NCI-H460 (cell line): ENCODE measurements at regions not wholly inside any gene's neighbourhood (a gene's known extent, or its start where the extent isn't known, plus 50 kb on each side); places are given as distances from the start of the nearest gene placed in this dataset.
"Not testable (repeated sequence)": the region's sequence is repeated elsewhere in the genome, so short reads cannot be mapped to it uniquely, and the experiment has no call there.

Experiments used
- DNase-seq: peaks from one replicate; pipeline ENCODE4 v3.0.0-alpha.2; 2016; ENCODE audit warnings: low read depth; ENCODE audit errors: extremely low read depth

DNA sequence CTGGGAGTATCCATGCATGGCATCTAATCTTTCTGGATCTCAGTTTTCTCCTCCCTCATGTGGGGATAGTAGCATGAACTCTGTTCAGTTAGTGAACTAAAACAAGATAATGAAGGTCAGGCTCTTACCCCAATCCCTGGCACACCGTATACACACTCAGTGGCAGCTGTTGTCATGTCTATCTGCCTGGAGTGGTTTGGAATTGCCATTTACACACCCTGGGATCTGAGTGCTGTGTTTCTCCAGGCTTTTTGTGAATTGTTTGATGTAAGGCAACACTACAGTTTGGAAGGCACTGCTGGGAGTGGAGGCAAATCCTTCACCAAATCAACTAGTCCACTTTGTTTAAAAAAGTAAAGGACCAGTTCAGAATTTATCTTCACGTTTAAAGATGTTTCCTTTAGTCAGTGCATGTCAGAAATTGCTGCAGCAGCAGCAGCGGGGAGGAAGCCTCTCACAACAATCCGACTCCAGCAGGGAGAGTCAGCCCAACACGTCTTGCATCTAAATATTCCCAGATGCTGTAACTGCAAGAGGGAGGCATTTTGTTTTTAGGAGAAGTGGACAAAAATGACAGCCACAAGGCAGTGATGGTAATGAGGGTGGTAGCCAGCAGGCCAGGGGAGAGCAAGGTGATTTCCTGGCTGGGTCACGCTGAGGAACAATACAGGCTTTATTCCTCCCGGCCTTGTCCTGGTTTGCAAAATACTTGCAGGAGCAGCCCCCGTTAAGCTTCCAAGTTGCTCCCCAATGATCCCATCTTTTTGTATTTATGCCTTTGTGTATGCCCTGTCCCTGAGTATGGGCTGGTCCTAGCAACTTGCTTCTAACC lies 128.5 kb upstream of the LRIG1 start:
- no peak for DNase-seq

DNA sequence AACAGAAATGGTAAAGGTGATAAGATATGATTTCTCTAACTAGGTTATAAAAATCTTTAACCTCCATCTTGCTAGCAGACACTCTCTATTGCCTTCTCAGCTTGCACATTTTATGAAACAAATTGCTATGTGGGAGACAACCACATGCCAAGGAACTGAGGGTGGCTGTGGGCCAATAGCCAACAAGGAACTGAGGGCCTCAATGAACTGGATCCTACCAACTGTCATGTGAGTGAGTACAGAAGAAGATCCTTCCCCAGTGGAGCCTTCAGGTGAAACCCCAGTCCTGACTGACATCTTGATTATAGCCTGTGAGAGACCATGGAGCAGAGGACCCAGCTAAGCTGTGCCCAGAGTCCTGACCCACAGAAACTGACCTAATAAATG lies 129.2 kb upstream of the LRIG1 start:
- no peak for DNase-seq

DNA sequence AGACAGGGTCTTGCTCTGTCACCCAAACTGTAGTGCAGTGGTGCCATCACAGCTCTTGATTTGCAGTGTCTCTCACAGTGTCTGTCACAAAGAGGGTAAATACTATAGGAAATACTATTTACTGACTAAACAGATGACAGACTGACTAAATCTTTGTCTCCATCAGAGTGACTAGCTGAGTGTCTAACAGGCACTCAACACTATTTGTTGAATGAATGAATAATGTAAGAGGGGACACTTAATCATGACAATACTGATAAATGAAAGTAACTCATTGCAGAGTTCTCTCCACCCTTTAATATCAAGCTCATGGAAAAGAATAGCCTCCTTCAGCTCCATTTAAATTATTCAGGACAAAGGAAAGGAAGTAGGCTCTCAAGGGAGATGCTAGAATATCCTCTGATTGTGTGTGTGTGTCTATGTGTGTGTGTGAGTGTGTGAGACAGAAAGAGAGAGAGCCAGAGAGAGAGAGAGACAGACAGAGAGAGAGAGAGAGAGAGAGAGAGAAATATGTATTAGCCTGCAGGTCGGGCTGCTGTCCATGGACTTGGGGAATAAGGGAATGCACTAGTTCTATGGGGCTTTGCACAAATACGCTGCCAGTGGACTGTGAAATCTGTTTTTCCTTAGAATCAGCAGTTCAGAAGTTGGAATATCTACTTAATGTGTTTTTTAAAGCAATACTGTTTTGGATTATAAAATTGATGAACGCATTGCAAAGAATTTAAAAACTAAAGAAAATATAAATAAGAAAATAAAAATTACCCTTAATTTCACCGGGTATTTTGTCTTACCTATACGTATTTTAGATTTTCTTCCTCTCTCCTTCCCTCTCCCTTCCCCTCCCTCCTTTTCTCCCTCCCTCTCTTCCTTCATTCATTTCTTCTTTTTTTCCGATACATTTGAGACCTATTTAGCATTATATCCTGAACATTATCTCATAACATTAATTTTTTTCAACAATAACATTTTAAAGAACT lies 132.9 kb upstream of the LRIG1 start:
- no peak for DNase-seq

DNA sequence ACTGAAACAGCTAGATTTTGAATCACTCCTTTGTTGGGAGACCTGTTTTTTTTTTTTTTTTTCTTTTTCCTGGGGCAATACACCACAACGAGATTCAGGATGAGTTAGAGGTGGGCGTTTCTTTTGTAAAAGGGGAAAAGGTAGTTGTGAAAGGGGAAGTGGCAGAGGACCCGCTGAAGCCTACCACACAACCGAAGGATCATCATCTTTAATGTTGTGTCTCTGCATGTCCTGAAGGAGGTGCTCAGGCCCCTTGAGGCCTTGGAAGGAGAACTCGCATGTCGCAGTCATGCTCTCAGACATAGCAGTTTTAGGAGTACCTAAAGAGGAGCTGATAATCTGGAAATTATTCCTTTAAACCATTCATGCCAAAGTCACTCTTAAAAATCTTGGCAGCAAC lies 137.9 kb upstream of the LRIG1 start:
- DNase-seq: no peak

DNA sequence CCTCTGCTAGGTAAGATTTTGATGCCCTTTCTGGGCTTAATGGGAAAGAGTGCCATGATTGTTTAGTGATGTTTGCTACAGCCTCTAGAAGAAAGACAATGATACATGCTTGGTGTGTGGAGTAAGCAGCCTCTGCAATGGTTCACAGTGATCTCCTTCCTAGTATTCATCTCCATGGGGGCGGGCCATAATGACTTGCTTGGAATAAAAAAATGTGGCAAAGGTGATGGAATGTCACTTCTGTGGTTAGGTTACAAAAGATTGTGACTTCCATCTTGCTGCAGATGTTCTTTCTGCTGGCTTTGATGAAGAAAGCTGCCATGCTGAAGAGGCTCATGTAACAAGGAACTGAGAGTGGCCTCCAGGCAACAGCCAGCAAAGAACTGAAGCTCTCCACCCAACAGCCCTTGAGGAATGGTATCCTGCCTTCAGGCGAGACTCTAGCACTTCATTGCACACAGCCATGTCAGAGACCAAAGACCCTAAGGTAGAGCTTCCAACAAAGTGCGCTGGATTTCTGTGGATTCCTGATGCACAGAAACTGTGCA lies 139.1 kb upstream of the LRIG1 start:
- no peak for DNase-seq

DNA sequence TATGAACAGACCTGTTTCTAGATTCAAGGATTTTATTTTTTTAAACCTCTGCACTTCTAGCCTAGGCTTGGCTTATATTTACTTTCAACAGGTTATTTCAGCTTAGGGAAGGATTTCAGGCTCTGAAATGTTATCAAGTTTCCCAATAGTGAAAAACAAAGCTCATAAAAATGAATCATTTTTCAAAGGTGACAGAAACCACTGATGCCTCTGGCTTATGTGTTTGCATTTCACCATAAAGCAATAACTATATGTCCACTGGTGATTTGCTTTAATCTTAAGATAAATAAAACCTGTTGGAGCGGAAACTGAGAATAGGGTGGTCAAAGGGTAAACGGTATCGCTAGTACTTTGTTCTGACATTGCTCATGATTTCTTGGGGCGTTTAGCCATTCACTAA lies 141.2 kb upstream of the LRIG1 start:
- no peak for DNase-seq

DNA sequence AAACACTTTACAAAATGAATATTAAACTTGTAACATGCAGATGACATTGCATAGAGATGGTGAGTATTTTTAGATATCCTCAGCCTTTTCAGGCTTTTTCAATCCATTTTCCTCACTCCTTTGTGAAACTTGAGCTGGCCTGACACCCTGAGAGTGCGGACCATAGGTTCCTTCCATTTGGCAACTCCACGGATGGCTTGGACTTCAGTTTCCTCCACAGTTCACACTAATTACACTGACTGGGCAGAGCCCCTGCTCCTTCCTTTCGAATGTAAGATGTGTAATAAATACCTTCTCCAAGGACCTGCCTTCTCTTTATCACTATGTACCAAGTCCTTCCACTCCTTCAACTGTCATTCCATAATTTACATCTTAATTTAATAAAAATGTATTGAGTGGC lies 141.7 kb upstream of the LRIG1 start:
- no peak for DNase-seq

DNA sequence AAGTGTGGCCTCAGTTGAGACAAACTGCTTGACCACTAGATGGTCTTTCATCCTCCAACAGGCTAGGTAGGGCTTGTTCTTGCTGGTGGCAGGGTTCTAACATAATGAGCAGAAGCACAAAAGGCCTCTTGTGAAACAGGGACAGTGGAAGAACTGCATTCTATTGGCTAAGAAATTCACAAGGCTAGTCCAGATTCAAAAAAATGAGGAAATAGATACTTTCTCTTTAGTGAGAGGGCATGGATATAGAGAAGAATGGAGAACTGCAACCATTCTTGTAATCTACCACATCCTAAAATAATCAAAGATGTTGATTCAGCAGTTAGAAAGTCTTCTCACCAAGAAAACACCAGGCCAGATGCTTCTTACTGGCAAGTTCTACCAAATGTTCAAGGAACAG lies 143.7 kb upstream of the LRIG1 start:
- DNase-seq: no peak

DNA sequence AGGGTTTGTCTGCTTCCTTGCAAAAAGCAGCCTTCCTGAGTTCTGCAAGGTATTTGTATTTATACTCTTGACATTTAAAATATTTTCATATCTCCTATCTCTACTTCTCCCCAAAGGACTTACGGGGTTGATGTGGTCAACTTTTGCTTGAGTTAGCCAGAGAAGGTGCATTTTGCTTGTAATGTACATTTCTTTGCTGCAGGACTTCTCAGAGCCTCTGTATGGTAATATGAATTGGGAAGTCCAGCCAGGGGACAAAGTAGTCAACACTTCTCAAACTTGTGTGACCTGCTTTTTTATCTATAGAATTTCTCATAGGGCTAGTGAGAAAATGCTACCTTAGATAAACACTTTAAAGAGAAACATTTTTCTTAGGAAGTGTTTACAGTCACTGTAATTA lies 148.2 kb upstream of the LRIG1 start:
- no peak for DNase-seq

DNA sequence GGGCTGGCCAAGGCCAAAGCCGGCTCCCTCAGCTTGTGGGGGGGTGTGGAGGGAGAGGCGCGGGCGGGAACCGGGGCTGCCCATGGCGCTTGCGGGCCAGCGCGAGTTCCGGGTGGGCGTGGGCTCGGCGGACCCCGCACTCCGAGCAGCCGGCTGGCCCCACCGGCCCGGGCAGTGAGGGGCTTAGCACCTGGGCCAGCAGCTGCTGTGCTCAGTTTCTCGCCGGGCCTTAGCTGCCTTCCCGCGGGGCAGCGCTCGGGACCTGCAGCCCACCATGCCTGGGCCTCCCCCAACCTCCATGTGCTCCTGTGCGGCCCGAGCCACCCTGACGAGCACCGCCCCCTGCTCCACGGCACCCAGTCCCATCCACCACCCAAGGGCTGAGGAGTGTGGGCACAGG lies 150.7 kb upstream of the LRIG1 start:
- DNase-seq: not testable (repeated sequence)

DNA sequence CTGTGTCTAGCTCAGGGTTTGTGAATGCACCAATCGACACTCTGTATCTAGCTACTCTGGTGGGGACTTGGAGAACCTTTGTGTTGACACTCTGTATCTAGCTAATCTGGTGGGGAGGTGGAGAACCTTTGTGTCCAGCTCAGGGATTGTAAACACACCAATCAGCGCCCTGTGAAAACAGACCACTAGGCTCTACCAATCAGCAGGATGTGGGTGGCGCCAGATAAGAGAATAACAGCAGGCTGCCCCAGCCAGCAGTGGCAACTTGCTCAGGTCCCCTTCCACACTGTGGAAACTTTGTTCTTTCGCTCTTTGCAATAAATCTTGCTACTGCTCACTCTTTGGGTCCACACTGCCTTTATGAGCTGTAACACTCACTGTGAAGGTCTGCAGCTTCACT lies 151.3 kb upstream of the LRIG1 start:
- DNase-seq: not testable (repeated sequence)

DNA sequence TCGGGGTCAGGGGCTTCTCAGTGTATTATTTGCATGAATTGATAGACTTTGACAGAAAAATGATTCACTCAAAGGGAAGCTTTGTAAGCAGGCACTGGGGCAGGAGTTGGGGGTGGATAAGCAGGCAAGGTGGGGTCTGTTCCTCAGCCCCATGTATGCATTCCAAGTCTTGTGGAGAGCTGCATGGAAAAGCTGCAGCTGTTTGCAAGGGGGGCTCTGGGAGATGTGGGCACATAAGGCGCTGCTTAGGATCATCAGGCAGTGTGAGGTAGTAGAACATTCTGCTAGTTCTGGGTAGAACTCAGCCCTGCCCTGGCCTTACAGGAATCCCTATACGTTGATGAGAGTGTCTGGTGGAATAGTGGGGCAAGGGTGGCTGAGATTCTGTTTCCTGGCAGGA lies 154.2 kb upstream of the LRIG1 start:
- no peak for DNase-seq

DNA sequence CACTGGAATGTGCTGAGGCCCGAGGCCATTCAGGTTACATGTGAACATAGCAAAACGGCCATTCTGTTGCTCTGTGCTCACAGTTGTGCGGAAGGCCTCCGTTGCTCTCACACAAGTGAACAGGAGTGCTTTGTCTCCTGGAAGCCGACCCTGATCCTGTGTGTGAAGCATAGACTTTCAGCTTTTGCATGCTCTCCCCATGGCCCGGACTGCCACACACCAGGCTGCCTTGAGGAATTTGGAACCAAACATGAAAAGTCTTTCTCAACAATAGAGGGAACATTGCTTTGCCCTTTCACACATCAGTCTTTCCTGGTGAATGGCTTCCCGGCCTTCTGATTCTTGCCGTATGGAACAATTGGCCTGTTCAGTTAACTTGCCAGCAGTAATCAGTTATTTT lies 154.8 kb upstream of the LRIG1 start:
- DNase-seq: no peak

DNA sequence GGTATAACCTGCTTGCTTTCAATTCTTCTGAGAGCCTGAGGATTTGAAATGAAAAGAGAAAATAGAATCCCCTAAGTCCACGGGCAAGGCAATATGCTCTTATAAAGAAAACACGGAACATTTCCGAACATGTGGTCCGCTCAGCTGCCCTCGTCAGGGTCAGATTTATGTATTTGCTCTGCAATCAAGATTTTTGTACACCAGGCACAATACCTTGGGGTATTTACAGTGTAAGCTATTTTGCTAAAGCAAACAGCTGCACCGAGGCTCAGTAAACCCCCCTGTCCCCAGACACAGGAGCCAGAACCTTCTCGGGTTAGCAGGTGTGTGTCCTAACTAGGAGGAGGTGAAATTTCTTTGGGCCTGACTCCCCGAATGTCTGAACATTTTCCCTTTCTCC lies 155.8 kb upstream of the LRIG1 start:
- no peak for DNase-seq

DNA sequence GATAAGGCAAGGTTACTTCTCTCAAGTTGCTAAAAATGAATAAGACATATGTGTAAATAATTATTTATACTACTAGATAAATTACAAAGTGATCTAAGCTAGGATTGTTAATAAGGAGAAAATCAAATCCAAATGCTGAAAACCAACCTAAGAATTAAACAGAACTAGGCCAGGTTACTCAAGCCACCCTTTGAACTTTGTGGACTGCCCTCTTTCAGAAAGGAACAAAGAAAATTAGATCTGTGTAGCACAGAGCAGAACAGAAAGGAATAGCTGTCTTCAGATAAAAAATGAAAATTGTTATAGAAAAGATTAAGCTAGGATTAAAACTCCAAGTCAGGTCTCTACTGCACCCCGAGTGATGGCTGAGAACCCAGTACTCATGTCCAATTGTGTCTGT lies 158.2 kb upstream of the LRIG1 start:
- DNase-seq: no peak

DNA sequence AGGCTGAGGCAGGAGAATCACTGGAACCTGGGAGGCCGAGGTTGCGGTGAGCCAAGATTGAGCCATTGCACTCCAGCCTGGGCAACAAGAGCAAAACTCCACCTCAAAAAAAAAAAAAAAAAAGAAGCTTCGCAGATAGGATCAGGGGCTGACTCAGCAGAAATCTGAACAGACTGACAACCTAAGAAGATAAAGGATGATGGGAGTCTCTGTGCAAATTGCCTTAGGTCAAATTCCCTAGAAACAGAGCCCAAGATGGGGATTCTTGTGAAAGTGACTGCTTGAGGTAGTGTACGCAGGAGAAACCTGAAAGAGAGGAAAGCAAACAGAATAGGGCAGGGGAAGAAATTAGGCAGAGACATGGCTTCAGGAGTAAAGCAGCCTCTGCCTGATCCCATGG lies 160.8 kb upstream of the LRIG1 start:
- DNase-seq: no peak

DNA sequence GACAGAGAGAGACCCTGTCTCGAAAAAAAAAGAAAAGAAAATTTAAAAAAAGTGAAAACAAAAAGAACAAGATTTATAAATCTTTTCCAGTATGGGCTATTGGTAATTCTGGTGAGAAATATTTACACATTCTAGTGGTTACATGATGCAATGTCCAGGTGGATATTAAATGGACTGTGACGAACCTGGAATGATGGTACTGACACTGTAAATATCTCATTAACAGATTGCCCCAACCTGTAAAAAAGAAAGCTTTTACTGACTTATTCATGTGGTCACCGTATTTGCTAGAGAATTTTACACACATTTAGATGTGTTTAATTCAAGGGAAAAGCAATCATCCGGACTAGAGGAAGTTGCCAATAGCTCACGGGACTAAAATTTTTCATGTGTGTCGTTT lies 162.1 kb upstream of the LRIG1 start:
- no peak for DNase-seq

DNA sequence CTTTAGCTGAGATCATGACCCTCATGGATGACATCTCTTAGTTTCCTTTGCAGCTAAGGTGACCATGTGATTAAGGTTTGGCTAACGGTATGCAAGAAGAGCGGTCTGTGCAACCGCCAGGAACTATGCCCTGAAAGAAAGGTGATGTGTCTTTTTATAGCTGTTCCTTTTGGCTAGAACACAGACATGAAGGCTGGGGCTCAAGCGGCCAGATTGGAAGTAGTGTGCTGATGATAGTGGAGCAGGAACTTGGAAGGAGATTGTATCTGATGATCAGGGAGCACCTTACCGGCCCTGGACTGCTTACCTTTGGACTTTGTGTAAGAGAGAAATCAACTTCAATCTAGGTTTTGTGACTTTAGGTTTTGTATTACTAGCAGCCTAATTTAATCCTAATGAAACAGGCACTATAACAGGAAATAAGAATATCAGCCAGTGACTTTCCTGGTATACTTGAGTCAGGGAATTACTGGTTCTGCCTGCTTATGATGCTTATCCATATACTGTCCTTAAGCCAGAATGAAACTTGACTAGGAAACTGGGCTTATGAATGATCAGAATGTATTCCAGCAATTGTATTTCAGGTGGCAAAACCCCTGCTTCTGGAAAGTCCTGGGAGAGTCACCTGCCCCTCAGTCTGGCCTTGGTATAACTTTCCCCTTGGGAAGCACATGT lies 164.3 kb upstream of the LRIG1 start:
- no peak for DNase-seq

DNA sequence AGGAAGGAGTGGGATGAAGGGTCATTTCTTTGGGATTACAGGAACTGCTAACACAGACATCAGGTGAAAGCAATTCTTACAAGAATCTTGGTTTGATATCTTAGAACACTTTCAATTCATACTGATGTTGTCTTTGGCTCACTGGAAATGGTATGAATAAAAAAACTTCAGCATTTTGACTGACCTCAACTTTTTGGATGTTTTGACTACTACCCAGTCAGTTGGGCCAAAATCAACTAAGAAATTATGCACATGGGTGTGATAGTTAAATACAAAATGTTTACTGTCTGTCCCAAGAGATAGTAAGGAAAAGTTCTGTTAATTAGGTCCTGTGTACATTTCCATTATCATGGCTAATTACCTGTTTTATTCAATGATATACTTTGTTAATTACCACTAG lies 165.5 kb upstream of the LRIG1 start:
- no peak for DNase-seq

DNA sequence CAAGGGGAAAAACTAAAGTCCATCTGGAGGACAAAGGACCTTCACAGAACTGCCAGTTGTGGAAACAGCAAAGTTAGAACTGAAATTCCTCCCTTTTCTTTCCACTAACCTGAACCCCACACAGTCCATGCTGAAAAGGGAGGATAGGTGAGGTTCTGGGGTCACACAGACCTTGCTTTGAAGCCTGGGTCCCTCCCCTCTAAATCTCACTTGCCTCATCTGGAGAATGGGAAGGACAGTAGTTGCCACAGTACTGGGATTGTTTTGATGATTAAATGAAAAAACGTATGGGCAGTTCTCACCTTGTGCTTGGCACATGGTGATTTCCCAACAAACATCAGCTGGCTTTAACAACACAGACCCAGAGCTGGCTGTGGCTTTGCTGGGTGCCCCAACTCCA lies 166.4 kb upstream of the LRIG1 start:
- DNase-seq: no peak

DNA sequence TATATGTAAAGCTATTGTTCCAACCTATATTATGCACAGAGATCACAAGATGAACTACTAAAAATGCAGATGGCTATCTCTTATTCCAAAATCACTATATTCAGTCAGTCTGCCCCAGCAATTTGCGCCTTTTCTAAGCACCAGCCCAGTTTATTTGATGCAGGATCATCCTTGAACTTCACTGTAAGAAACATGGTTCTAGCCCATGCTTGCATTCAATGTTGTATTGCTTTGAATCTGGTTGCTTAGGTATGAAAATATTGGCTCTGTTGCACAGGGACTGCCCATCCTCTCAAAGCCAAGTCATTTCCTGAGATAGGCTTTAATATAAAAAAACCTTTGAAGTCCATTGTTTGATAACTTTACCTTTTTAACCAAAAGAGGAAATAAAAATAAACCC lies 170.5 kb upstream of the LRIG1 start:
- DNase-seq: no peak
